Fibroblast of skin of left quadriceps (primary cell): ENCODE measurements at regions not wholly inside any gene's neighbourhood (a gene's known extent, or its start where the extent isn't known, plus 50 kb on each side); places are given as distances from the start of the nearest gene placed in this dataset.

Source experiments
- DNase-seq, 2 experiments: peaks; one replicate each; pipeline ENCODE4 v3.0.0-alpha.2; 2013; ENCODE audit warnings: low read depth in 2 of 2

GRCh38 chr2:12054956-12055618, 308.7 kb downstream of the LPIN1 start:
- no peak for DNase-seq

- no peak for DNase-seq
Observed at GRCh38 chr2:12057436-12058166, 311.2 kb downstream of the LPIN1 start.

GRCh38 chr2:12059616-12060441, 313.4 kb downstream of the LPIN1 start:
- DNase-seq: peak in 1 of 2 experiments; percentile 66

- DNase-seq: no peak
Observed at GRCh38 chr2:12060886-12061285, 314.5 kb downstream of the LPIN1 start.

- DNase-seq: no peak
Observed at GRCh38 chr2:12061286-12062052, 315.0 kb downstream of the LPIN1 start.

- no peak for DNase-seq
Observed at GRCh38 chr2:12062053-12062395, 315.6 kb downstream of the LPIN1 start.

- DNase-seq: no peak
Observed at GRCh38 chr2:12063210-12063609, 316.8 kb downstream of the LPIN1 start.

- DNase-seq: no peak
Observed at GRCh38 chr2:12064153-12064552, 317.7 kb downstream of the LPIN1 start.

- no peak for DNase-seq
Observed at GRCh38 chr2:12066116-12066515, 319.7 kb downstream of the LPIN1 start.

- DNase-seq: no peak
Observed at GRCh38 chr2:12066986-12067385, 320.6 kb downstream of the LPIN1 start.

- DNase-seq: no peak
Observed at GRCh38 chr2:12068796-12069538, 322.5 kb downstream of the LPIN1 start.

GRCh38 chr2:12070153-12070552, 323.7 kb downstream of the LPIN1 start:
- no peak for DNase-seq

GRCh38 chr2:12070581-12070980, 324.1 kb downstream of the LPIN1 start:
- peak; percentile 84 to 85 for DNase-seq

- no peak for DNase-seq
Observed at GRCh38 chr2:12071318-12071717, 324.9 kb downstream of the LPIN1 start.

GRCh38 chr2:12073217-12073852, 326.9 kb downstream of the LPIN1 start:
- DNase-seq: no peak

GRCh38 chr2:12074126-12074844, 327.9 kb downstream of the LPIN1 start:
- DNase-seq: no peak

GRCh38 chr2:12074845-12075217, 328.4 kb downstream of the LPIN1 start:
- DNase-seq: no peak

GRCh38 chr2:12075603-12076002, 329.2 kb downstream of the LPIN1 start:
- no peak for DNase-seq

GRCh38 chr2:12076810-12077209, 330.4 kb downstream of the LPIN1 start:
- no peak for DNase-seq

- DNase-seq: no peak
Observed at GRCh38 chr2:12080360-12080759, 333.9 kb downstream of the LPIN1 start.
